Rectal smooth muscle tissue (tissue), 1 donor: ENCODE measurements at regions not wholly inside any gene's neighbourhood (a gene's known extent, or its start where the extent isn't known, plus 50 kb on each side); places are given as distances from the start of the nearest gene placed in this dataset.
"Not testable (repeated sequence)": the region's sequence is repeated elsewhere in the genome, so short reads cannot be mapped to it uniquely, and the experiment has no call there.

Source experiments
- H3K27ac ChIP-seq: one replicate; pipeline ENCODE4 v1.7.0; 2013; ENCODE audit warnings: low read depth, low read length, inconsistent platforms
- H3K27me3 ChIP-seq: one replicate; pipeline ENCODE4 v1.7.0; 2013; ENCODE audit warnings: low read length; ENCODE audit not compliant: control insufficient read depth, insufficient read depth
- H3K36me3 ChIP-seq: one replicate; pipeline ENCODE4 v1.7.0; 2013; ENCODE audit warnings: low read length; ENCODE audit not compliant: control insufficient read depth, insufficient read depth
- H3K4me1 ChIP-seq: one replicate; pipeline ENCODE4 v1.7.0; 2013; ENCODE audit warnings: low read length; ENCODE audit not compliant: control insufficient read depth, insufficient read depth
- H3K4me3 ChIP-seq: one replicate; pipeline ENCODE4 v1.7.0; 2013; ENCODE audit warnings: low read length
- H3K9ac ChIP-seq: one replicate; pipeline ENCODE4 v1.7.0; 2013; ENCODE audit warnings: low read length

- H3K9ac ChIP-seq = no peak overlapping the region
- H3K36me3 ChIP-seq = no peaks in the 10 kb centered on the region
- H3K27me3 ChIP-seq = no peaks in the 10 kb centered on the region
- peaks cover 2% of the 10 kb centered on the region for H3K4me1 ChIP-seq
- no peak overlapping the region for H3K27ac ChIP-seq
- no peak overlapping the region for H3K4me3 ChIP-seq
Measured at GRCh38 chr7:114158854-114159253, 240.0 kb upstream of the PPP1R3A start.

GRCh38 chr7:114158275-114158674, 239.5 kb upstream of the PPP1R3A start:
- Histone ChIP-seq H3K27me3 (no peaks in the 10 kb centered on the region), H3K27ac (no peak overlapping the region), H3K9ac (no peak overlapping the region), H3K4me3 (no peak overlapping the region), H3K4me1 (peaks cover 2% of the 10 kb centered on the region), H3K36me3 (no peaks in the 10 kb centered on the region)

GRCh38 chr7:114156178-114156577, 237.4 kb upstream of the PPP1R3A start:
- no peak overlapping the region for H3K4me3 ChIP-seq
- H3K4me1 ChIP-seq = peaks cover 6% of the 10 kb centered on the region
- H3K27ac ChIP-seq = no peak overlapping the region
- no peaks in the 10 kb centered on the region for H3K36me3 ChIP-seq
- no peaks in the 10 kb centered on the region for H3K27me3 ChIP-seq
- H3K9ac ChIP-seq = no peak overlapping the region

- Histone ChIP-seq H3K9ac (no peak overlapping the region), H3K27ac (no peak overlapping the region), H3K4me3 (no peak overlapping the region), H3K4me1 (peaks cover 6% of the 10 kb centered on the region), H3K27me3 (no peaks in the 10 kb centered on the region), H3K36me3 (no peaks in the 10 kb centered on the region)
Measured at GRCh38 chr7:114155116-114156110, 236.6 kb upstream of the PPP1R3A start.

GRCh38 chr7:114153700-114154099, 234.9 kb upstream of the PPP1R3A start:
- Histone ChIP-seq H3K36me3 (no peaks in the 10 kb centered on the region), H3K27ac (no peak overlapping the region), H3K4me3 (no peak overlapping the region), H3K4me1 (peaks cover 8% of the 10 kb centered on the region), H3K9ac (no peak overlapping the region), H3K27me3 (no peaks in the 10 kb centered on the region)

- Histone ChIP-seq H3K27me3 (no peaks in the 10 kb centered on the region), H3K27ac (no peak overlapping the region), H3K4me3 (no peak overlapping the region), H3K36me3 (no peaks in the 10 kb centered on the region), H3K4me1 (peaks cover 8% of the 10 kb centered on the region), H3K9ac (no peak overlapping the region)
Measured at GRCh38 chr7:114152314-114152938, 233.6 kb upstream of the PPP1R3A start.

GRCh38 chr7:114151777-114152176, 233.0 kb upstream of the PPP1R3A start:
- Histone ChIP-seq H3K27ac (no peak overlapping the region), H3K36me3 (no peaks in the 10 kb centered on the region), H3K27me3 (no peaks in the 10 kb centered on the region), H3K4me1 (peaks cover 8% of the 10 kb centered on the region), H3K4me3 (no peak overlapping the region), H3K9ac (no peak overlapping the region)

GRCh38 chr7:114150689-114151088, 231.9 kb upstream of the PPP1R3A start:
- Histone ChIP-seq H3K4me3 (no peak overlapping the region), H3K9ac (no peak overlapping the region), H3K27ac (no peak overlapping the region), H3K27me3 (no peaks in the 10 kb centered on the region), H3K4me1 (peaks cover 6% of the 10 kb centered on the region), H3K36me3 (no peaks in the 10 kb centered on the region)

- Histone ChIP-seq H3K4me1 (peaks cover 5% of the 10 kb centered on the region), H3K4me3 (no peak overlapping the region), H3K36me3 (no peaks in the 10 kb centered on the region), H3K9ac (no peak overlapping the region), H3K27ac (no peak overlapping the region), H3K27me3 (no peaks in the 10 kb centered on the region)
Measured at GRCh38 chr7:114148779-114149178, 230.0 kb upstream of the PPP1R3A start.

GRCh38 chr7:114141415-114141814, 222.6 kb upstream of the PPP1R3A start:
- Histone ChIP-seq H3K4me1 (no peaks in the 10 kb centered on the region), H3K4me3 (no peak overlapping the region), H3K36me3 (no peaks in the 10 kb centered on the region), H3K27ac (no peak overlapping the region), H3K27me3 (no peaks in the 10 kb centered on the region), H3K9ac (no peak overlapping the region)

- H3K9ac ChIP-seq = no peak overlapping the region
- no peaks in the 10 kb centered on the region for H3K4me1 ChIP-seq
- H3K27me3 ChIP-seq = no peaks in the 10 kb centered on the region
- no peaks in the 10 kb centered on the region for H3K36me3 ChIP-seq
- no peak overlapping the region for H3K4me3 ChIP-seq
- no peak overlapping the region for H3K27ac ChIP-seq
Measured at GRCh38 chr7:114140561-114140960, 221.8 kb upstream of the PPP1R3A start.

GRCh38 chr7:114139690-114140089, 220.9 kb upstream of the PPP1R3A start:
- not testable (repeated sequence) for H3K27ac ChIP-seq, H3K4me3 ChIP-seq, H3K36me3 ChIP-seq, H3K27me3 ChIP-seq, H3K4me1 ChIP-seq, H3K9ac ChIP-seq
